Transverse colon (tissue), 4 donors: ENCODE measurements at regions not wholly inside any gene's neighbourhood (a gene's known extent, or its start where the extent isn't known, plus 50 kb on each side); places are given as distances from the start of the nearest gene placed in this dataset.

Source experiments
- EP300 ChIP-seq: sonication (generic); formaldehyde crosslinking; IDR thresholded peaks from one replicate; pipeline ENCODE4 v1.6.1; 2017; ENCODE audit warnings: antibody characterized with exemption, low read depth
- POLR2A ChIP-seq: fragments of 450-650 bp; IDR thresholded peaks from one replicate; pipeline ENCODE4 v1.6.1; 2016; ENCODE audit warnings: antibody characterized with exemption, mild to moderate bottlenecking, moderate library complexity
- POLR2AphosphoS5 ChIP-seq, 3 donors: sonication (generic); formaldehyde crosslinking; IDR thresholded peaks; one replicate each; pipeline ENCODE4 v1.6.1; 2016; ENCODE audit warnings: antibody characterized with exemption in 3 of 3
- TF ChIP-seq, protein P1 (sequence below), 5 experiments: fragments of 200-600 bp in 3 of 5; fragments of 450-650 bp in 2 of 5; sonication (generic) in 3 of 5; IDR thresholded peaks; 1 replicate in 2 of 5; 2 replicates in 3 of 5; pipeline ENCODE4 v1.5.1; 2016 to 2017; ENCODE audit warnings: antibody characterized with exemption in 5 of 5, inconsistent platforms in 3 of 5, mild to moderate bottlenecking in 2 of 5, moderate library complexity in 1 of 5

GRCh38 chr1:244327533-244327932 is 124.2 kb downstream of the ADSS2 start:
- TF ChIP-seq, protein P1, sequence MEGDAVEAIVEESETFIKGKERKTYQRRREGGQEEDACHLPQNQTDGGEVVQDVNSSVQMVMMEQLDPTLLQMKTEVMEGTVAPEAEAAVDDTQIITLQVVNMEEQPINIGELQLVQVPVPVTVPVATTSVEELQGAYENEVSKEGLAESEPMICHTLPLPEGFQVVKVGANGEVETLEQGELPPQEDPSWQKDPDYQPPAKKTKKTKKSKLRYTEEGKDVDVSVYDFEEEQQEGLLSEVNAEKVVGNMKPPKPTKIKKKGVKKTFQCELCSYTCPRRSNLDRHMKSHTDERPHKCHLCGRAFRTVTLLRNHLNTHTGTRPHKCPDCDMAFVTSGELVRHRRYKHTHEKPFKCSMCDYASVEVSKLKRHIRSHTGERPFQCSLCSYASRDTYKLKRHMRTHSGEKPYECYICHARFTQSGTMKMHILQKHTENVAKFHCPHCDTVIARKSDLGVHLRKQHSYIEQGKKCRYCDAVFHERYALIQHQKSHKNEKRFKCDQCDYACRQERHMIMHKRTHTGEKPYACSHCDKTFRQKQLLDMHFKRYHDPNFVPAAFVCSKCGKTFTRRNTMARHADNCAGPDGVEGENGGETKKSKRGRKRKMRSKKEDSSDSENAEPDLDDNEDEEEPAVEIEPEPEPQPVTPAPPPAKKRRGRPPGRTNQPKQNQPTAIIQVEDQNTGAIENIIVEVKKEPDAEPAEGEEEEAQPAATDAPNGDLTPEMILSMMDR (IDR thresholded peaks at IDR 0.05), result no peak
- TF ChIP-seq POLR2A (no peak), EP300 (no peak), POLR2AphosphoS5 (IDR thresholded peaks at IDR 0.05) (no peak)
